GM04503 (cell line): ENCODE measurements at regions not wholly inside any gene's neighbourhood (a gene's known extent, or its start where the extent isn't known, plus 50 kb on each side); places are given as distances from the start of the nearest gene placed in this dataset.

Source experiments
- DNase-seq: peaks from one replicate; pipeline ENCODE4 v3.0.0-alpha.2; 2012; ENCODE audit warnings: low read depth

DNA sequence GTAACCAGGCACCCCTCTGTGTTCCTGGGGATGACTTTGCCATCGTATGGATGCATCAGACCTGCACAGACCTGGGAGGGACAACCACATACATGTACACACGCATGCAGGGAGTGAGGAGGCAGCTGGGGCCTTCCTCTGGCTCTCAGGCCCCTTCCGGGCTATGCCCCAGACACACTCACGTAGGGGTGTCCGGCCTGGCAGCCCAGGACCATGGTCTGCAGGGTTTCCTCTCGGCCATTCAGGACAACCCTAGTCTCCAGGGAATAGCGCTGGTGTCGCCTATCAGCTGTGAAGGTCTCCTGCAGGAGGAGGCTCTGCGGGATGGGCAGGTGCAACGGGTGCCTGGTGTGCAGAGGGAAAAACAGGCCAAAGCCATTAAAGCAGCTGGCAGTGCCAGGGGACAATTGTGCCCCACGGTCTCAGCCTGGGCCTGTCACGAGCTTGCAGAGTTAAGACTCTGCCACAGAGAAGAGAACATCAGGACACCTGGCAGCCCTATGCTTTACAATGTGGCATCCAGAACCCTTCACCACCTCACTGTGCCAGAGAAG is 101.4 kb downstream of the RMI2 start:
- no peak for DNase-seq

DNA sequence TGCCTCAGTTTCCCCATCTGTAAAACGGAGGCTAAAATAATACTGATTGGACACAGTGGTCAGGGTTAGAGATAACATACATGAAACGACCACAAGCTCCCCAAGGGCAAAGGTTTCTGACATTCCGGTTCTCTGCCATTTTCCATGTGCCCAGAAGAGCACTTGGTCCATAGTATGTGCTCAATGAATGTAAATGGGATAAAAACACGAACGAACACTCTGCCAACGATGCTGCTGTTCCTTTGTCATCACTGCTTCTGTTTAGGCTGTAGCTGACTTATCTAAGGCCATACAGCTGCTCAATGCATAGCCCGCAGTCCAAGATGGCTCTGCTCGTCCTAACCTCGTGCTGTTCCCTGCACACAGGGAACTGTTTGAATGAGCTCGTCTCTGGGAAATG is 102.0 kb downstream of the RMI2 start:
- no peak for DNase-seq

DNA sequence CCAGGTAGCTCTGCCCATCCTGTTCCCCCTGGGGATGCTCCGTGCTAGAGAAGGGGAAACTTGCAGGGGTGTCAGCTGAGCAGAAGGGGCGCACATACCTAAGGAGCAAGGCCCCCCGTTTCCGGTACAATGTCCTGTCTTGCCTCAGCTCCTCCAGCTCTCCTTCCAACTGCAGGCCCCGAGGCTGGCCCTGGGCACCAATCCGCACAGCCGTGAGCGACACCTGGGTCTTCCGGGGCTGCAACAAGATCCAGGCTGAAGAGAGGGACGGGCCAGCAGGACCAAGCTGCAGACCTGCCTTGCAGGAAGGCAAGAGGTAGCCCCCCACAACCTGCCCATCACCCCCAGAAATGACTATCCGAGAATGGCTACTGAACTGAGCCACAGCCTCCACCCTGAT is 102.6 kb downstream of the RMI2 start:
- no peak for DNase-seq

DNA sequence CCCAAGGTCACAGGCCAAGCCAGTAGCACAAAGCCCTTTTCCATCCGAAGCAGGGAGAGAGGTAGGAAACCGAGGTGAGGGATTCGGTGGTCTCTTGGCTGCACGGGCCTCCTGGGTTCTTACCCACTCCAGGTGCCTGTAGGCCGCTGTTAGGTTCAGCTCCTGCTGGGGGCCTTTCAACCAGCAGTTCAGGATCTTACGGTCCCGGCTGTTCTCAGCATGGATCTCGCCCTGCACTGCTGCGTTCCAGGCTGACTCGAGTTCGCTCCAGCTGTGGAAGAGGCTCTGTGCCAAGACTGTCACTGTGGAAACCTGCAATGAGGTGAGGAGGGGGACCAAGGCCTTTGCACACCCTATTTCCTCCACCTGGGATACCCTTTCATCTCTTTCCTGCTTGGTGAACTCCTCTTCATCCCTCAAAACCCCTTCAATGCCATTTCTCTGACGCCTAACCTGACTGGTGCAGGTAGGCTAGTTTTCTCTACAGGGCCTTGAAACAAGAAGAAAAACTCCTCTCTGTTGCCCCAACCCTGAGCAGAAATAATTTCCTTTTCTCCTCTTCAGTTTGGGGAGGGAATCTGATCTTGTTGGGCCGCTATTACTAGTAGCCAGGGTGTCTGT is 103.6 kb downstream of the RMI2 start:
- no peak for DNase-seq

DNA sequence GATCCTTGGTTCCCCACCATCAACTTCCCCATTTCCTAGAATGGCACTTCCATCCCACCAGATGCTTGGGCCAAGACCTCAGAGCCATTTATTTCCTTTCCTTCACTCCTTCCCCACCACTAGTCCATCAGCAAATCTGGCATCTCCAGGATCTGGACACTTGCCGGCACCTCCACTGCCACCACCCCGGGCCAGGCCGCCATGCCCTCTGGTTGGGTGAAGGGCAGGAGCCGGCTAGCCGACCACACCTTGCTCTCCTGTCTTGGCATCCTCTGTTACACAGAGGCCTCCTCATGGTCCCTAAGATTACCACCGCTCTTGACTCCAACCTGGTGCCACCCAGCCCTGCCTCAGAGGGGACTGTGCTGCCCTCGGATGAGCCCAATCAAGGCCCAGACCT is 104.5 kb downstream of the RMI2 start:
- DNase-seq = no peak

DNA sequence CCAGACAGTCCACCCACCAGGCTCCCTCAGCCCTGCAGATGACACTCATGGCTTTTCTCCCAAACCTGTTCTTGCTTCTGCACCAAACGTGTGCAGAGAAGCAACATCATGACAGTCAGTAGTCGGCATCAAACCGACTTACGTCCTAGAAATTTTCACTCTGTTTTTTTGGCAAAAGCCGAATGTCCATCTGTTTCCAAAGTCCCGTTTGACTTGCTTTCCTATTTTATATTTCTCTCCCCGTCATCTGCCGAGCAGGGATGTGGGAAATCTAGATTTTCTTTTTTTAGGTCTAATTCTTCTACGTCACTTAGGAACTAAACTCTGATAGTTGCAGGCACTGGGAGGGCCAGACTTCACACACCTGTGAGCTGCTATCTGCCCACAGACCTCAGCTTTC is 104.9 kb downstream of the RMI2 start:
- no peak for DNase-seq

DNA sequence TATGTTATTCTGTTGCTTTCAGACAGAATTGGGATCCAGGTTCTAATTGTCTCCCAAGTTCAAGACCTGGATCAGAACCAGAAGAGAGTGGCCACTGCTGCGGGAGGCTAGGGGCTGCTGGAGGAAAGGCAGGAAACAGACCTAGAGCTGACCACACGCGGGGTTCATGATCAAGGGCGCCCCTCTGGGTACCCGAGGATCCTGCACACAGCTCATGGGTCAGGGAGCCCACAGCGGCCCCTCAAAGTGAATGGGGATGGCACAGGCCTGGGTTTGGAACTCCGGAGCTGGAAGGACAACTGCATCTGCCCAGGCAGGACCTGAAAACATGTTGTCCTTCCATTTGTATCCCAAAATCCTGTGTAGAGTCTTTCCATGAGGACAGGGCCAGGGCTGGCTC is 107.0 kb downstream of the RMI2 start:
- no peak for DNase-seq

DNA sequence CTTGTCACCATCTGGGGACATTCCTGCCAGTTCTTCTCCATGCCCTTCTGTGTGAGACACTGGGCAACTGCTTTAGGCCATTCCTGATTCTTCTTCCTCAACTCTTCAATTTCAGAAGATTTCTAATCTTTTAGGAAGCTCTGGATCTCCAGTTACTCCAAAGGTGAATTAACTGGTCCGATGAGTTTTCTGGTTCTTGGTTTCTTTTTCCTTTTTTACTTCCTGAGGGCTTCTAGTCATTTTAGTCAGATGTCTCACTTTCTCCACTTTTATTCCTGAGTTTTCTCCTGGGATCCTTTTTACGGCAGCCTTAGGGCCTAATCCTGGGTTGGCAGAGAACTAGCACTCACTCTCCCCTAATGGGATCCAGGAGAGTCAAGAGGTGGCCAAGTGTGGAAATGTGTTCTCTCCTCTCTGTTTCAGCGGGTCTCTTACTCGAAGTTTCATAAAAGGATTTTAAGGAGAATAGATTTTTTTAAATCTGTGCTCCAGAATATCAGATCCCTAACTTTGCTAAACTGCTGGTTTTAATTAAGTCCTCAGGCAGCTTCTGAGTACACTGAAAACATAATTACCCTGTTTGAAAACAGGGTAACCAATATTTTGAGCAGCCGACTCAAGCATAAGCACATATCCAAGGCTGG is 107.6 kb downstream of the RMI2 start:
- DNase-seq = no peak

DNA sequence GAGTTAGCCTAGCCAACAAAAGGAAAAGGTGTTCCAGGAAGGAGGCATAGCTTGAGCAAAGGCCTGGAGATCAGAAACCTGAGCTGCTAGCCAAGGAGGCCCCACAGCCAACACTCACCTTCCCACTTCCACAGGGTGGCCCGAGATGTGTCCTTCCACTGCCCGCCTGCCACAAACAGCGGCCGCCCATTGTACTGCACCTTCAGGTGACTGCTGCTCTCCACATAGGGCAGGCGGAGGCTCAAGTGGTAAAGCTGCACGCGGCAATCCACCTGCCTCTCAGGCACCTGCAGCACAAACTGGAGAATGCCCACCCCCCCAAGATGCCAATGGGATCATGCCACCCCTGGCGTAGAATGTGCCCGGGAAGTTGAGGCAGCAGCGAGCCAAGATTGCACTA is 111.5 kb downstream of the RMI2 start:
- no peak for DNase-seq

DNA sequence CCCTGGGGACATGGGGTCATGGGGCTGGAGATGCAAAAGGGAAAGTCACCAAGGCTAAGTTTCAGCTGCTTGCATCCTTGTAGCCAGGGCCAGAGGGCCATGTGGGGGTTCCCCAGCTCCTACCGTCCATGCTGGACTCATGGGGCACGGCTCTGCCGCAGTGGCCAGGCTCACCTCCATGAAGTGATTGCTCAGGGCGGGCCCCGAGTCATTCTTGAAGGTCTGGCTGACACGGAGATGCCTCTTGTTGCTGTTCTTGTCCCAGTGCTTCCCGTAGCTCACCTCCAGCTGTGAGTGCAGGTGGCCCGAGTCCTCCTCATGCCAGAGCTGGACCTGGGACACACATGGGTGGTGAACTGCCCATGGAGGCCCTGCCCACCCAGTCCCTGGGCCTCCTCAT is 114.5 kb downstream of the RMI2 start:
- DNase-seq = no peak

DNA sequence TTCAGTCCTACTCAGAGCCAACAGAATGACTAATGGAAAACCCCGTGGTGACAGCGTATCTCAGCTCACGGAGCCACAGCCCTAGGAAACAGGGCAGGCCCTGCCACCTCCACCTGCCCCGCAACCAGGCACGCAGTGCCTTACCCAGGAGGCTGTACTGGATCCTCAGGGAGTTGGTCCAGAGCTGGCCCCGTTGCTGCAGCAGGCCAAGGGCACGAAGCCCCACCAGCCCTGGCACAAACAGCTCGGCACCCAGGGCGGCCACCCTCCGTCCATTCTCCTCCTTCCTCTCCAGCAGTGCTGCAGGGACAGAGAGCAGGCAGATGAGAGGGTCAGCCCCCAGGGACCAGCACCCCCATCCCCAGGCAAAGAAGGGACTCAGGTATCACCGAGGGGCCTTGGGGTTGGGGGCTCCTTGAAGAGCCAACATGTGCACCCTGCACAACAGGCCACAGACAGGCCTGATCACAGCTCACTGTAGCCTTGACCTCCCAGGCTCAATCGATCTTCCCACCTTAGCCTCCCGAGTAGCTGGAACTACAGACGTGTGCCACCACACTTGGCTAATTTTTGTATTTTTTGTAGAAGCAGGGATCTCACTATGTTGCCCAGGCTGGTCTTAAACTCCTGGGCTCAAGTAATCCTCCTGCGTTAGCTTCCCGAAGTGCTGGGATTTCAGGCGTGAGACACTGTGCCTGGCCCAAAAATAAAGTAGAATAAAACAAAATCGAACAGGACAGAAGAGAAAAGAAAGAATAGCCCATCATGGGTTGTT is 115.7 kb downstream of the RMI2 start:
- DNase-seq = no peak

DNA sequence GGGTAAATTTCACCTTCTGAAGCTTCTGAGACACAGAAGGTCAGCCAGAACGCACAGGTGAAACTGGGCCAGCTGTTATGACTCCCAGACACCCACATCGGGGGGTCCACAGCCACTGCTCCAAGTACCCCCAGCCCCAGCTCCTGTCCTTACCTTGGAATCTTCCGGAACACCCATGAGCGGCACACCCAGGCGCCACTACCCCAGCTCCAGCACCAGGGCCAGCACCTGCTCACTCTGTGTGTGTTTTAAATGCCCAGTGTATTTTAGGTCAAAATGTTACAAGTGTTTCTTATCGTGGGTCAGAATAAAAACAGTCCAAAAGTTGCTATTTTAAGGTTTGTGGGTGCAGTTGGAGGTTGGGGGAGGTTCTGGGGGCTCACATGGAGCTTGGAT is 116.3 kb downstream of the RMI2 start:
- no peak for DNase-seq

DNA sequence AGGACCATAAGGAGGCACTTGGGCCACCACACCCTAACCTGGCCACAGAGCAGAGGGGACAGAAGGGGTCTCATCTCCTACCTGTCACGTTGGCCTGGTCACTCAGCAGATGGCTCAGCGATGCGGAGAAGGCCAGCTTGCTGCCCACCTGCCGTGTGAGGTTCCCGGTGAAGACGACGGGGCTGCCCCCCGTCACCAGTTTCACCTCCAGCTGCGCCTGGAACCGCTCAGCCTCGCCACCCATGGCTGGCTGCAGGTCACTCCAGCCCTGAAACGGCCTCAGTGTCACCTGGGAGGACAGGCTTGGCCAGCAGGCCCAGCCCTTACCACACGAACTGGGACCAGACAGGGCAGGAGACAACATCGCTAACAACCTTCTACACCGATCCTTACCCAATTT is 116.8 kb downstream of the RMI2 start:
- no peak for DNase-seq

DNA sequence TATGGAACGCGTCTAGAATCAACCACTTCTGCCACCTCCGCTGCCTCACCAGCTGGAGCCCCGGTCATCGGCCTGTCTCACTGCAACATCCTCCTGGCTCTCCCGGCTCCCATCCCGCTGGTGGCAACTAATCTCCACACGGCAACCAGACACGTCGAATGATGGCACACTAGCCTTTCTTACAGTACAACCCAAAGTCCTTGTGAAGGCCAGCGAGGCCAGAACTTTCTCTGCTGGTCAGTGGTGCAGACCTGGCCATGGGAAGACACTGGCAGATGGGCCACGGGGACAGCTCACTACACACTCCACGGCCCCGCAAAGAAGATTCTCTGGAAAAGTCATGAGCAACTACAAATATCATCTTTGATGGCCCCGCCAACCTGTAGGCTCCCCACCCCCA is 117.6 kb downstream of the RMI2 start:
- no peak for DNase-seq

DNA sequence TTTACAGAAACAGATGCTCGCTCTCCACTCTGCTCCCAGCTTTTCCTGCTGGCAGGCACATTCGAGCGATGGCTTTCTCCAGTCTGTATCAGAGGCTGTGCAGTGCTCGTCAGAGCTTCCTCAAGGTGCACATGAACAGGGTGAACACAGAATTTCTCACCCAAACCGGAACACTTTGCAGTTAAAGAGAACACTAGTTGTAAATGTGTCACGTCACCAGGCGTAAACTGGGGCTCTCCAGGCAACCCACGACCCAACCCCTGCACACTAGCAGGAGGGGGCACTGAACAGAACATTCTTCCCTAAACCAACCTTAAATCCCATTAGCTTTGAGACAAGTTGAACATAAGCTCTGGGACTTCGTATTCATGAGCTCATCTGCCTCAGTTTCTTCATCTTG is 119.0 kb downstream of the RMI2 start:
- no peak for DNase-seq

DNA sequence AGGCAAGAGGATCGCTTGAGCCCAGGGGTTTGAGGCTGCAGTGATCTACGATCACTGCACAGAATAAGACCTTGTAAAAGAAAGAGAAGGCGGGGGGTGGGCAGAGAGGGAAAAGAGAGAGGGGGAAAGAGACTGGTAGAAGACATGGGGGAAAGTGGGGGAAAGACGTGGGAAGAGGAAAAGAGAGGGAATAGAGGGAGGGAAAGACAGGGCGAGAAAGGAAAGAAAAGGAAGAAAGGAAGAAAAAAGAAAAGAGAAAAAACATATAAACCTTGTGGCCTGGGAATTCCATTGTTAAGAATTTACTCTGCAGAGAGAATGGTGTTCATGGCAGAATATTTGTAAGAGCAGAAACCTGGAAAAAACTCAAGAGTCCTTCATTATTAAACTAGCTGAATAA is 120.4 kb downstream of the RMI2 start:
- DNase-seq = no peak

DNA sequence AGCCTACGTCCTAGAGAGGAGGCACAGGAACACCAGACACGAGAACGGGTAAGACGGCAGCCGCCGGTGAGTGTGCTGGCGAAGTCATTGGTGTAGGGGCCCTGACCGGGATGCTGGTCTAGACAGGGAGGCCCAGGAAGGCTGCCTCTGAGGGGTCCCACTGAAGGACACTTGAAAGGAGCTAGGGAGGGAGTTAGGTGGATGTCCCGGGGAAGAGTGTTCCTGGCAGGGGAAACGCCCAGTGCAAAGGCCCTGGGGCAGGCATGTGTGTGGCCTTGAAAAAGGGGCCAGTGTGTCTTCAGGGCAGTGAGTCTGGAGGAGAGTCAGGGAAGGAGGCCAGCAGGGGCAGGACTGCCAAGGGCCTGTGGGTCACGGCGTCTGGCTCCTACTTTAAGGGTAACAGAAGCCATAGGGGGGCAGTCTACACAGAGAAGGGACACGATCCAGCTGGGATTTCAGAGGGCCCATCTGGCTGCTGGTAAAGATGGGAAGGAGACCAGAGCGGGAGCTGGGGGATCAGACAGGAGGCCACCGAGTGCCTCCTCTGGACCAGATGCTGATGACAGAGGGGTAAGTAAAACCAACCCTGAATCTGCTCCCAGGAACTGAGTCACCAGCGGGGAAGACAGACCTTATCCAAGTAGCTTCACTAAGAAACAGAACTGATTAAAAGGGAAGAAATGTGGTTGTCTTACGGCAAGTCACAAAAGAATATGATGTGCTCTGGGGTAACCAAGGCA is 115.9 kb downstream of the LITAF start:
- DNase-seq = no peak

DNA sequence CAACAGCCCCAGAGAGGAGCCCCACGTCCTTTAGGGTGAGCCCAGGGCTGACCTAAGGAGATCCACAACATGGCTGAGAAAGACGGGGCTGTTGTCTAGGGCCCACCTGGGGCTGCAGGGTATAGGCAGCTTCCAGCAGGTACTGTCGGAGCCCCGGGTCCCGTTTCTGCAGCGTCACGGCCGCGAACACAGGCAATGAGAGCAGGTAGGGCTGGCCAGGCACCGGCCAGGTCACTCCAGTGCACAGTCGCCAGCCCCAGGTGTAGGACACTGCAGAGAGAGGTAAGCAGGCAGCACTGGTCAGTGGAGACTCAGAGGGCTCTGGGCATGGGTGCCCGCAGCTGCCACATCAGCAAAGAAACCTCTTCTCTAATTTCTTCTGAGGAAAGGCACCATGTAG is 115.2 kb downstream of the LITAF start:
- no peak for DNase-seq

DNA sequence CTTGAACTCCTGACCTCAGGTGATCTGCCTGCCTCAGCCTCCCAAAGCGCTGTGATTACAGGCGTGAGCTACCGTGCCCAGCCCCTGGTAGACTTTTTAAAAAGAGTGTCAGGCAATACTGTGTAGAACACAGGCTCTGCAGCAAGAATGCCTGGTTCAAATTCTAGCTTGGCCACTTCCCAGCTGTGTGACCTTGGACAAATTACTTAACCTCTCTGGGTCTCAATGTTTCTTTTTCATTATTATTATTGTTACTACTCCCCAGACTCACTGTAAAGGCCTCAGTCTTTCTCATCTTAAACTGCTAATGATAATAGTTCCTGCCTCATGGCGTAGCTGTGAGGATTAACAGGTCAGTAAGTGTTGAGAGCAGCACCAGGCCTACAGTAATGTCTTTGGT is 114.3 kb downstream of the LITAF start:
- DNase-seq = no peak

DNA sequence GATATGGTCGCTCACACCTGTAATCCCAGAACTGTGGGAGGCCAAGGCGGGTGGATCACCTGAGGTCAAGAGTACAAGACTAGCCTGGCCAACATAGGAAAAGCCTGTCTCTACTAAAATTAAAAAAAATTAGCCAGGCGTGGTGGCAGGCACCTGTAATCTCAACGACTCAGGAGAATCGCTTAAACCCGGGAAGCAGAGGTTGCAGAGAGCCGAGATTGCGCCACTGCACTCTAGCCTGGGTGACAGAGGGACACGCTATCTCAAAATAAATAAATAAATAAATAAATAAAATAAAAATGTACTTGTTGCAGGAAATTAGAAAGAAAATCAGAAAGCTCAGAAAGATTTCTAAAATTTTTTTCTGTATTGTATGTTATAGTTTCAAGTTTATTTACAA is 113.9 kb downstream of the LITAF start:
- DNase-seq = no peak

DNA sequence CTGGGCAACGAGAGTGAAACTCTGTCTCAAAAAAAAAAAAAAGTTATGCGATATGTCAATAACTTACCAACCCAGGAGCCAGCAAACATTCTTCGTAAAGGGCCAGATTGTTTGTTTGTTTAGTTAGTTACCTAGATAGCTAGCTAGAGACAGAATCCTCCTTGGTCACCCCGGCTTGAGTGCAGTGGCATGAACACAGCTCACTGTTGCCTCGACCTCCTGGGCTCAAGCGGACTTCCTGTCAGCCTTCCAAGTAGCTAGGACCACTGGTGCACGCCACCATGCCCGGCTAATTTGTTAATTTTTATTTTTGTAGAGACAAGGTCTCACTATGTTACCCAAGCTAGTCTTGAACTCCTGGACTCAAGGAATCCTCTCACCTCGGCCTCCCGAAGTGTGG is 113.0 kb downstream of the LITAF start:
- no peak for DNase-seq

DNA sequence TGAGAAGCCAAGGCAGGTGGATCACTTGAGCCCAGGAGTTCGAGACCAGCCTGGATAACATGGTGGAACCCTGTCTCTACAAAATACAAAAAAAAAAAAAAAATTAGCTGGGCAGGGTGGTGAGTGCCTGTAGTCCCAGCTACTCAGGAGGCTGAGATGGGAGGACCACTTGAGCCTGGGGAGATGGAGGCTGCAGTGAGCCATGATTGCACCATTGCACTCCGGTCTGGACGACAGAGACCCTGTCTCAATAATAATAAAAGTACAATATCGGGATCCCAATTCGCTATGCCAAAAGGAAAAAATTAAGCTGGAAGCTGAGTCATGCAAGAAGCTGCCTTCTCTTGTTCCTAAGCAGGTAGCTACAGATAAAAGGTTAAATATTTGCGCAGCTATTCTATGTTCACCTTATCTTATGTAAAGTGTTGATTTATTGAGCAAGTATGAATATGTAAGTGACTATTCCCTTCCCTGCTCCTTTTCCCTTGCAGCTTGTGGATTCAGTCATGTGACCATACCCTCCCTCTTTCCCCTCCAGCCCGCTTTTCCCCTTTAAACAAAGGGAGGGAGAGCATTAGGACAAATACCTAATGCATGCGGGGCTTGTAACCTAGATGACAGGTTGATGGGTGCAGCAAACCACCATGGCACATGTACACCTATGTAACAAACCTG is 112.0 kb downstream of the LITAF start:
- no peak for DNase-seq
